RWPE2 (cell line): ENCODE measurements at regions not wholly inside any gene's neighbourhood (a gene's known extent, or its start where the extent isn't known, plus 50 kb on each side); places are given as distances from the start of the nearest gene placed in this dataset.
A peak's percentile ranks its signal among the peaks of the same experiment; 100 is the strongest.

Experiments
- ATAC-seq: fragments of 200-7000 bp; cut with Tn5 transposase; 3 replicates; pipeline ENCODE4 v1.9.1; 2021; ENCODE audit warnings: low read depth
- DNase-seq: peaks from one replicate; pipeline ENCODE4 v3.0.0-alpha.2; 2020; ENCODE audit warnings: low spot score
- H3K27ac ChIP-seq: fragments of 450-650 bp; 2 replicates; pipeline ENCODE4 v1.5.1; 2017; ENCODE audit warnings: mild to moderate bottlenecking; ENCODE audit not compliant: poor library complexity, severe bottlenecking
- H3K27me3 ChIP-seq: fragments of 250-450 bp; sonication (Bioruptor Pico); 2 replicates; pipeline ENCODE4 v1.5.1; 2021; ENCODE audit warnings: mild to moderate bottlenecking, moderate library complexity; ENCODE audit not compliant: insufficient read depth, poor library complexity, severe bottlenecking
- H3K36me3 ChIP-seq: fragments of 250-450 bp; sonication (Bioruptor Pico); 2 replicates; pipeline ENCODE4 v1.5.1; 2020; ENCODE audit warnings: low read depth, mild to moderate bottlenecking, moderate library complexity
- H3K4me1 ChIP-seq: fragments of 250-450 bp; sonication (Bioruptor Pico); 2 replicates; pipeline ENCODE4 v1.5.1; 2021; ENCODE audit warnings: mild to moderate bottlenecking, moderate library complexity; ENCODE audit not compliant: insufficient read depth, poor library complexity, severe bottlenecking
- H3K4me3 ChIP-seq: fragments of 250-450 bp; sonication (Bioruptor Pico); 2 replicates; pipeline ENCODE4 v1.5.1; 2021; ENCODE audit warnings: mild to moderate bottlenecking, moderate library complexity; ENCODE audit not compliant: severe bottlenecking
- H3K9me3 ChIP-seq: fragments of 250-450 bp; sonication (Bioruptor Pico); 2 replicates; pipeline ENCODE4 v1.5.1; 2021; ENCODE audit warnings: mild to moderate bottlenecking, moderate library complexity; ENCODE audit not compliant: severe bottlenecking
- TF ChIP-seq, protein P1 (sequence below): fragments of 450-650 bp; IDR thresholded peaks from one replicate; pipeline ENCODE4 v1.5.1; 2017; ENCODE audit warnings: mild to moderate bottlenecking, moderate library complexity; ENCODE audit not compliant: poor library complexity, severe bottlenecking

DNA sequence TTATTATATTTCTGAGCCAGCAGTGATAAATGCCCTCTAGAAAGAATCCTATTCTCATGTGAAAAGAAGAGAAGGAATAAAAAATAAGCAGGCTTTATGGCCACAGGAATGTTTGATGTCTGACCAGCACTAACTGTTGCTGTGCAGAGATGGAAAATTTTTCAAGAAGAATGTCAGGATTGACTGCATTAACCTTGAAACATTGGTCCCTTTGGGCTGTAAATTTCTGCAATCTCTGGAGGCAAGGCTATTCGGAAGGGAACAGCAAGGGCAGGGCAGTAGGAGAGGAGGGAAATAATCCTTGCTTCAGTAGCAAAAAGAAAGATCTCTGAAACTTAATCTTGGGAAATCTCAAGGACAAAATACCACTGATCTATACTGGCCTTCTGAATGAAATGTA is 415.2 kb downstream of the DNAH5 start:
- Histone ChIP-seq H3K36me3 (no peaks in the 10 kb centered on the region), H3K9me3 (no peaks in the 10 kb centered on the region), H3K27me3 (no peaks in the 10 kb centered on the region), H3K27ac (no peak overlapping the region), H3K4me3 (no peak overlapping the region), H3K4me1 (no peaks in the 10 kb centered on the region)
- no peak for DNase-seq
- ATAC-seq = no peak
- TF ChIP-seq, protein P1, sequence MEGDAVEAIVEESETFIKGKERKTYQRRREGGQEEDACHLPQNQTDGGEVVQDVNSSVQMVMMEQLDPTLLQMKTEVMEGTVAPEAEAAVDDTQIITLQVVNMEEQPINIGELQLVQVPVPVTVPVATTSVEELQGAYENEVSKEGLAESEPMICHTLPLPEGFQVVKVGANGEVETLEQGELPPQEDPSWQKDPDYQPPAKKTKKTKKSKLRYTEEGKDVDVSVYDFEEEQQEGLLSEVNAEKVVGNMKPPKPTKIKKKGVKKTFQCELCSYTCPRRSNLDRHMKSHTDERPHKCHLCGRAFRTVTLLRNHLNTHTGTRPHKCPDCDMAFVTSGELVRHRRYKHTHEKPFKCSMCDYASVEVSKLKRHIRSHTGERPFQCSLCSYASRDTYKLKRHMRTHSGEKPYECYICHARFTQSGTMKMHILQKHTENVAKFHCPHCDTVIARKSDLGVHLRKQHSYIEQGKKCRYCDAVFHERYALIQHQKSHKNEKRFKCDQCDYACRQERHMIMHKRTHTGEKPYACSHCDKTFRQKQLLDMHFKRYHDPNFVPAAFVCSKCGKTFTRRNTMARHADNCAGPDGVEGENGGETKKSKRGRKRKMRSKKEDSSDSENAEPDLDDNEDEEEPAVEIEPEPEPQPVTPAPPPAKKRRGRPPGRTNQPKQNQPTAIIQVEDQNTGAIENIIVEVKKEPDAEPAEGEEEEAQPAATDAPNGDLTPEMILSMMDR = no peak

DNA sequence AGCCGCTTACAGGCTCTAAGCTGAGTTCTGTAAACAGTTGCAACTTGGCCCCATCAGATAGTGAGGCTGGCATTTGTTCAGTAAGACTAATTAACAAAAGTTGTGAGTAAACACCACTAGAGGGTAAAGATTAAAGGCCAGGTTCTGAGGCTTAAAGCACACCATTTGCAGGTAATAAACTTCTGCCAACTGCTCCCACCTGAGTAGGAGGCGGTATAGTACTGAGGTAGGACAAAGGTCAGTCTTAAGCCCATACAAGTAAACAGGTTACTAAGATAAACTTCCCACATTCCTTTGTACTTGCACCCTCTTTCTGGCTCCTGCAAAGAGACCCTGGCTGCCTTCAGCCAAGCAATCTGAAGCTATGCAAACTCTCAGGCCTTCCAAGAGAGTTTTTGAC is 419.6 kb downstream of the DNAH5 start:
- Histone ChIP-seq H3K36me3 (no peaks in the 10 kb centered on the region), H3K27ac (no peak overlapping the region), H3K9me3 (no peaks in the 10 kb centered on the region), H3K4me3 (no peak overlapping the region), H3K27me3 (no peaks in the 10 kb centered on the region), H3K4me1 (no peaks in the 10 kb centered on the region)
- ATAC-seq (no peak), DNase-seq (no peak)
- TF ChIP-seq, protein P1 = no peak

DNA sequence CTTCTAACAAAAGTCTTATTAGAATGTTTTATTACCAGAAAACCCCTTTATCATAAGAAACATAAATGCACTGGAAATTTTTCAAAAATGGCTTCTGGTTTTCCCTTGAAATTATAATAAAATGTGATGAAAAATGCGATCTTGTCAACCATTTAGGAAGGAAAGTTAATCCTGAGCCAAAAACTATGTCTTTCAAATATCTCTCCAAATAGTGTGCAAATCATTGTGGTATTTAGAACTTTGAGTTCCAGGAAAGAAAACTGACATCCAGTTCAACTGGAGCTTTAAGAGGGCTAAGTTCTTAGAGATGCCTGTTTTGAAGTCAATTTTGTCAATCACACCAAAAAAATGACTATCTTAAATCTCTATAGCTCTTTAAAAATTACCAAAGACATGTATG is 425.4 kb downstream of the DNAH5 start:
- TF ChIP-seq, protein P1 = no peak
- ATAC-seq (no peak), DNase-seq (no peak)
- no peaks in the 10 kb centered on the region for H3K36me3 ChIP-seq
- no peaks in the 10 kb centered on the region for H3K4me1 ChIP-seq
- no peak overlapping the region for H3K4me3 ChIP-seq
- no peaks in the 10 kb centered on the region for H3K9me3 ChIP-seq
- H3K27me3 ChIP-seq = no peaks in the 10 kb centered on the region
- H3K27ac ChIP-seq = no peak overlapping the region

DNA sequence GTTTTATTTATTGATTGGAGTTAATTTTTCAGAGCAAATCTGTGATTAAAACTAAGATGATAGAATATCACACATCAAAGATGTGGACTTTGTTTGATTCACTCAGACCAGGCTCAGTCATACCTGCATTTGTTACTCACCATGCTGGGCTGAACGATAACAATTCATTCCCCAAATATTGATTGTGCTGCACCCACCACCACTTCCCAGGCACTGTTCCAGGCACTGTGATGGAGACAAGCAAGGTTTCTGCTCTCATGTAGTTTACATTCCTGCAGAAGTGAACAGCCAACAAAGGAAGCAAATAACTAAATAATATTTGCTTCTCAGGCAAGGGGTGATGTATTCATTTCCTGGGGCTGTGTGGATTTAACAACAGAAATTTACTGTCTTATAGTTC is 428.3 kb downstream of the DNAH5 start:
- no peak overlapping the region for H3K4me3 ChIP-seq
- H3K36me3 ChIP-seq = no peaks in the 10 kb centered on the region
- H3K27ac ChIP-seq = no peak overlapping the region
- no peaks in the 10 kb centered on the region for H3K27me3 ChIP-seq
- TF ChIP-seq, protein P1 = no peak
- DNase-seq (no peak), ATAC-seq (no peak)
- H3K4me1 ChIP-seq = peaks cover 2% of the 10 kb centered on the region
- no peaks in the 10 kb centered on the region for H3K9me3 ChIP-seq

DNA sequence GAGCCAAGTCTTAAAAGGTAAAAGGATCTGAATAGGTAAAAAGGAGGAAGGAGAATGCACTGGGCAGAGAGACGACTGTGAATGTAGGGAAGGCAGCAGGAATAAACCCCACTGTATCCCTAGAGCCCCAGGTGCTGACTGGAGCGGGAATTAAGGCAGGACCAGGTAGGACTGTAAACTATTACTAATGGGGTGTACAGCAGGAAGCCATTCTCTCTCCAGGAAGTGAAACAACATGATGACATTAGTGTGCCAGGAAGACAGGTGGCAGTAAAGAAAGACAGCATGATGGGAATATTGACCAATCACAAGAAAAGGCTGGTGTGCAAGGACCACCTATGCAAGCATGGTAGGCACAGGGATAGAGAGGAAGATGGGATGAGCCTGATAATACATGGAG is 433.0 kb downstream of the DNAH5 start:
- Histone ChIP-seq H3K36me3 (no peaks in the 10 kb centered on the region), H3K27ac (peak overlapping the region; percentile 53), H3K4me3 (no peak overlapping the region), H3K27me3 (no peaks in the 10 kb centered on the region), H3K9me3 (no peaks in the 10 kb centered on the region), H3K4me1 (peaks cover 7% of the 10 kb centered on the region)
- no peak for DNase-seq
- TF ChIP-seq, protein P1 = no peak
- no peak for ATAC-seq
